ENCODE measurements at regions not wholly inside any gene's neighbourhood (a gene's known extent, or its start where the extent isn't known, plus 50 kb on each side); places are given as distances from the start of the nearest gene placed in this dataset.

- Mint-ChIP-seq H3K36me3 (no peaks in the 10 kb centered on the region), H3K27me3 (no peaks in the 10 kb centered on the region), H3K27ac (peak overlapping the region; percentile 19 to 53), H3K9me3 (no peaks in the 10 kb centered on the region), H3K4me3 (peak overlapping the region in 1 of 3 donors; percentile 46), H3K4me1 (peaks cover 39 to 46% (median 40%) of the 10 kb centered on the region in 3 donors)
- H3K27ac ChIP-seq (ENCODE audit: low read length), result peak overlapping the region; percentile 16
- no peaks in the 10 kb centered on the region for H3K9me3 ChIP-seq
- no peak overlapping the region for H3K4me3 ChIP-seq (ENCODE audit: control insufficient read depth in 1 of 2, extremely low read depth in 1 of 2, low read length in 1 of 2)
- no peaks in the 10 kb centered on the region for H3K36me3 ChIP-seq (ENCODE audit: control insufficient read depth in 2 of 2, extremely low read depth in 1 of 2, insufficient read depth in 1 of 2, low read length in 1 of 2)
- H3K4me1 ChIP-seq (ENCODE audit: control insufficient read depth in 1 of 2, extremely low read depth in 1 of 2, insufficient read depth in 2 of 2, low read length in 2 of 2), result peaks cover 40 to 42% of the 10 kb centered on the region in 2 experiments
- H3K27me3 ChIP-seq (replicated peaks in 1 of 2; ENCODE audit: control insufficient read depth in 2 of 2, extremely low read depth in 1 of 2, insufficient read depth in 2 of 2, low read length in 1 of 2), result peaks cover 0 to 4% of the 10 kb centered on the region in 2 experiments
- ATAC-seq (replicated peaks in 1 of 4) (peak in 3 of 4 experiments; percentile 7 to 55 (median 14)), DNase-seq (peak in 6 of 35 experiments; percentile 10 to 33 (median 14))
- WGBS (ENCODE audit: insufficient coverage), result 45% methylated on average over 2 of the region's 6 CpGs
- CTCF ChIA-PET, result no interaction called here
- POLR2A ChIA-PET, result no interaction called here
These were observed 59.1 kb upstream of the CA12 start for GRCh38 chr15:63440756-63441155.

- Histone ChIP-seq H3K27ac (ENCODE audit: low read length) (peak overlapping the region; percentile 16), H3K9me3 (no peaks in the 10 kb centered on the region), H3K27me3 (replicated peaks in 1 of 2; ENCODE audit: control insufficient read depth in 2 of 2, extremely low read depth in 1 of 2, insufficient read depth in 2 of 2, low read length in 1 of 2) (peaks cover 0 to 4% of the 10 kb centered on the region in 2 experiments), H3K4me1 (ENCODE audit: control insufficient read depth in 1 of 2, extremely low read depth in 1 of 2, insufficient read depth in 2 of 2, low read length in 2 of 2) (peaks cover 41 to 46% of the 10 kb centered on the region in 2 experiments), H3K4me3 (ENCODE audit: control insufficient read depth in 1 of 2, extremely low read depth in 1 of 2, low read length in 1 of 2) (no peak overlapping the region), H3K36me3 (ENCODE audit: control insufficient read depth in 2 of 2, extremely low read depth in 1 of 2, insufficient read depth in 1 of 2, low read length in 1 of 2) (no peaks in the 10 kb centered on the region)
- Mint-ChIP-seq H3K36me3 (no peaks in the 10 kb centered on the region), H3K9me3 (no peaks in the 10 kb centered on the region), H3K27me3 (no peaks in the 10 kb centered on the region), H3K4me1 (peaks cover 37 to 41% (median 39%) of the 10 kb centered on the region in 3 donors), H3K4me3 (peak overlapping the region in 1 of 3 donors; percentile 46), H3K27ac (peak overlapping the region; percentile 16 to 55)
- CTCF ChIA-PET, result no interaction called here
- POLR2A ChIA-PET, result interaction anchor here in 1 of 2 donors (0.6 kb wide), 1 partner anchor 18 kb away, joined by 5 read pairs; no protein-coding TSS in a partner anchor
- no CpG with 5 or more reads among the region's 2 CpGs for WGBS (ENCODE audit: insufficient coverage)
- DNase-seq, result no peak
- ATAC-seq (replicated peaks in 1 of 4), result no peak
These were observed 59.6 kb upstream of the CA12 start for GRCh38 chr15:63441266-63441665.

- Histone ChIP-seq H3K4me3 (ENCODE audit: control insufficient read depth in 1 of 2, extremely low read depth in 1 of 2, low read length in 1 of 2) (no peak overlapping the region), H3K4me1 (ENCODE audit: control insufficient read depth in 1 of 2, extremely low read depth in 1 of 2, insufficient read depth in 2 of 2, low read length in 2 of 2) (peaks cover 39 to 46% of the 10 kb centered on the region in 2 experiments), H3K36me3 (ENCODE audit: control insufficient read depth in 2 of 2, extremely low read depth in 1 of 2, insufficient read depth in 1 of 2, low read length in 1 of 2) (no peaks in the 10 kb centered on the region), H3K27me3 (replicated peaks in 1 of 2; ENCODE audit: control insufficient read depth in 2 of 2, extremely low read depth in 1 of 2, insufficient read depth in 2 of 2, low read length in 1 of 2) (peaks cover 0 to 4% of the 10 kb centered on the region in 2 experiments), H3K27ac (ENCODE audit: low read length) (no peak overlapping the region), H3K9me3 (no peaks in the 10 kb centered on the region)
- no peaks in the 10 kb centered on the region for H3K36me3 Mint-ChIP-seq
- ChIA-PET POLR2A (no interaction called here), CTCF (no interaction called here)
- 76% methylated on average over 4 of the region's 6 CpGs for WGBS (ENCODE audit: insufficient coverage)
- H3K9me3 Mint-ChIP-seq, result no peaks in the 10 kb centered on the region
- DNase-seq, result no peak
- no peak overlapping the region for H3K4me3 Mint-ChIP-seq
- peak overlapping the region in 1 of 2 donors; percentile 39 for H3K27ac Mint-ChIP-seq
- H3K27me3 Mint-ChIP-seq, result no peaks in the 10 kb centered on the region
- no peak for ATAC-seq (replicated peaks in 1 of 4)
- H3K4me1 Mint-ChIP-seq, result peaks cover 34 to 35% (median 35%) of the 10 kb centered on the region in 3 donors
These were observed 60.4 kb upstream of the CA12 start for GRCh38 chr15:63442080-63442479.

GRCh38 chr15:63444611-63445010 lies 59.8 kb upstream of the USP3 start:
- H3K4me1 Mint-ChIP-seq, result peaks cover 27 to 29% (median 28%) of the 10 kb centered on the region in 3 donors
- no peak for DNase-seq
- no peaks in the 10 kb centered on the region for H3K27me3 Mint-ChIP-seq

GRCh38 chr15:63446255-63446654 lies 58.1 kb upstream of the USP3 start:
- no peak overlapping the region for H3K4me3 ChIP-seq (ENCODE audit: control insufficient read depth in 1 of 2, extremely low read depth in 1 of 2, low read length in 1 of 2)
- no peaks in the 10 kb centered on the region for H3K9me3 ChIP-seq
- peaks cover 16 to 23% of the 10 kb centered on the region in 2 experiments for H3K4me1 ChIP-seq (ENCODE audit: control insufficient read depth in 1 of 2, extremely low read depth in 1 of 2, insufficient read depth in 2 of 2, low read length in 2 of 2)
- POLR2A ChIA-PET, result interaction anchor here (0.6 to 1.4 kb wide), 4 partner anchors 9 to 112 kb away, joined by 3 to 5 read pairs (median 4); no protein-coding TSS in a partner anchor
- ATAC-seq (replicated peaks in 1 of 4), result peak; percentile 53 to 94 (median 66)
- H3K9me3 Mint-ChIP-seq, result no peaks in the 10 kb centered on the region
- H3K27me3 ChIP-seq (replicated peaks in 1 of 2; ENCODE audit: control insufficient read depth in 2 of 2, extremely low read depth in 1 of 2, insufficient read depth in 2 of 2, low read length in 1 of 2), result peaks cover 0 to 4% of the 10 kb centered on the region in 2 experiments
- H3K4me1 Mint-ChIP-seq, result peaks cover 11 to 14% (median 11%) of the 10 kb centered on the region in 3 donors
- H3K36me3 Mint-ChIP-seq, result no peaks in the 10 kb centered on the region
- peak overlapping the region in 1 of 3 donors; percentile 1 for H3K4me3 Mint-ChIP-seq
- peak in 30 of 35 experiments; percentile 4 to 78 (median 41) for DNase-seq
- 38% methylated on average over 2 of the region's 7 CpGs for WGBS (ENCODE audit: insufficient coverage)
- no peaks in the 10 kb centered on the region for H3K36me3 ChIP-seq (ENCODE audit: control insufficient read depth in 2 of 2, extremely low read depth in 1 of 2, insufficient read depth in 1 of 2, low read length in 1 of 2)
- CTCF ChIA-PET, result interaction anchor here (0.6 to 2.5 kb wide), 8 partner anchors 9 to 140 kb away, joined by 3 to 9 read pairs (median 3); no protein-coding TSS in a partner anchor
- H3K27ac Mint-ChIP-seq, result peak overlapping the region; percentile 25 to 74
- no peaks in the 10 kb centered on the region for H3K27me3 Mint-ChIP-seq
- peak overlapping the region; percentile 40 for H3K27ac ChIP-seq (ENCODE audit: low read length)

More at GRCh38 chr15:63444611-63445010, 59.8 kb upstream of the USP3 start:
- ChIA-PET CTCF (no interaction called here), POLR2A (interaction anchor here in 1 of 2 donors (0.9 to 1.3 kb wide), 2 partner anchors 8 to 38 kb away, joined by 3 to 6 read pairs; no protein-coding TSS in a partner anchor)
- no peaks in the 10 kb centered on the region for H3K36me3 Mint-ChIP-seq
- no peaks in the 10 kb centered on the region for H3K9me3 Mint-ChIP-seq
- Histone ChIP-seq H3K27me3 (replicated peaks in 1 of 2; ENCODE audit: control insufficient read depth in 2 of 2, extremely low read depth in 1 of 2, insufficient read depth in 2 of 2, low read length in 1 of 2) (peaks cover 0 to 4% of the 10 kb centered on the region in 2 experiments), H3K4me1 (ENCODE audit: control insufficient read depth in 1 of 2, extremely low read depth in 1 of 2, insufficient read depth in 2 of 2, low read length in 2 of 2) (peaks cover 30 to 36% of the 10 kb centered on the region in 2 experiments), H3K36me3 (ENCODE audit: control insufficient read depth in 2 of 2, extremely low read depth in 1 of 2, insufficient read depth in 1 of 2, low read length in 1 of 2) (no peaks in the 10 kb centered on the region), H3K4me3 (ENCODE audit: control insufficient read depth in 1 of 2, extremely low read depth in 1 of 2, low read length in 1 of 2) (no peak overlapping the region), H3K9me3 (no peaks in the 10 kb centered on the region), H3K27ac (ENCODE audit: low read length) (no peak overlapping the region)
- H3K4me3 Mint-ChIP-seq, result no peak overlapping the region
- no peak for ATAC-seq (replicated peaks in 1 of 4)
- peak overlapping the region in 1 of 2 donors; percentile 39 for H3K27ac Mint-ChIP-seq

GRCh38 chr15:63447017-63447676 lies 57.2 kb upstream of the USP3 start:
- CTCF ChIA-PET, result interaction anchor here (0.6 to 2.5 kb wide), 13 partner anchors 10 to 313 kb away, joined by 3 to 9 read pairs (median 4); no protein-coding TSS in a partner anchor

More at GRCh38 chr15:63447017-63447676, 57.2 kb upstream of the USP3 start:
- H3K4me1 Mint-ChIP-seq, result peaks cover 4 to 12% (median 8%) of the 10 kb centered on the region in 3 donors
- no peak overlapping the region for H3K27ac Mint-ChIP-seq
- no peaks in the 10 kb centered on the region for H3K27me3 Mint-ChIP-seq
- H3K36me3 Mint-ChIP-seq, result no peaks in the 10 kb centered on the region
- Histone ChIP-seq H3K9me3 (no peaks in the 10 kb centered on the region), H3K27me3 (replicated peaks in 1 of 2; ENCODE audit: control insufficient read depth in 2 of 2, extremely low read depth in 1 of 2, insufficient read depth in 2 of 2, low read length in 1 of 2) (no peaks in the 10 kb centered on the region), H3K27ac (ENCODE audit: low read length) (peak overlapping the region; percentile 40), H3K4me3 (ENCODE audit: control insufficient read depth in 1 of 2, extremely low read depth in 1 of 2, low read length in 1 of 2) (no peak overlapping the region), H3K36me3 (ENCODE audit: control insufficient read depth in 2 of 2, extremely low read depth in 1 of 2, insufficient read depth in 1 of 2, low read length in 1 of 2) (no peaks in the 10 kb centered on the region), H3K4me1 (ENCODE audit: control insufficient read depth in 1 of 2, extremely low read depth in 1 of 2, insufficient read depth in 2 of 2, low read length in 2 of 2) (peaks cover 14 to 18% of the 10 kb centered on the region in 2 experiments)
- H3K4me3 Mint-ChIP-seq, result no peak overlapping the region
- no peak for DNase-seq
- POLR2A ChIA-PET, result interaction anchor here (0.6 kb wide), 4 partner anchors 51 to 1530 kb away, joined by 3 to 8 read pairs (median 4); no protein-coding TSS in a partner anchor
- WGBS (ENCODE audit: insufficient coverage), result no CpG with 5 or more reads among the region's 4 CpGs
- ATAC-seq (replicated peaks in 1 of 4), result no peak
- H3K9me3 Mint-ChIP-seq, result no peaks in the 10 kb centered on the region

Data from T-cell (primary cell).